ENCODE measurements at regions not wholly inside any gene's neighbourhood (a gene's known extent, or its start where the extent isn't known, plus 50 kb on each side); places are given as distances from the start of the nearest gene placed in this dataset.

GRCh38 chr13:92938486-92939020 lies 288.1 kb upstream of the GPC6 start:
- no peak for DNase-seq (ENCODE audit: low spot score)

- no peak for DNase-seq (ENCODE audit: low spot score)
Observed at GRCh38 chr13:92941167-92941566, 285.4 kb upstream of the GPC6 start.

- no peak for DNase-seq (ENCODE audit: low spot score)
Observed at GRCh38 chr13:92947770-92948434, 278.7 kb upstream of the GPC6 start.

GRCh38 chr13:92950771-92951170 lies 275.8 kb upstream of the GPC6 start:
- DNase-seq (ENCODE audit: low spot score) = no peak

GRCh38 chr13:92951273-92951890 lies 275.2 kb upstream of the GPC6 start:
- DNase-seq (ENCODE audit: low spot score) = no peak

- DNase-seq (ENCODE audit: low spot score) = peak; percentile 17
Observed at GRCh38 chr13:92952161-92952560, 274.4 kb upstream of the GPC6 start.

- no peak for DNase-seq (ENCODE audit: low spot score)
Observed at GRCh38 chr13:92954746-92955145, 271.9 kb upstream of the GPC6 start.

- DNase-seq (ENCODE audit: low spot score) = no peak
Observed at GRCh38 chr13:92959790-92960189, 266.8 kb upstream of the GPC6 start.

- no peak for DNase-seq (ENCODE audit: low spot score)
Observed at GRCh38 chr13:92963029-92963428, 263.6 kb upstream of the GPC6 start.

GRCh38 chr13:92966341-92966740 lies 260.3 kb upstream of the GPC6 start:
- no peak for DNase-seq (ENCODE audit: low spot score)

GRCh38 chr13:92966900-92967299 lies 259.7 kb upstream of the GPC6 start:
- no peak for DNase-seq (ENCODE audit: low spot score)

- peak; percentile 19 for DNase-seq (ENCODE audit: low spot score)
Observed at GRCh38 chr13:92967923-92968322, 258.7 kb upstream of the GPC6 start.

GRCh38 chr13:92972751-92973150 lies 253.9 kb upstream of the GPC6 start:
- DNase-seq (ENCODE audit: low spot score) = no peak

GRCh38 chr13:92974905-92975429 lies 251.6 kb upstream of the GPC6 start:
- no peak for DNase-seq (ENCODE audit: low spot score)

GRCh38 chr13:92976657-92977056 lies 249.9 kb upstream of the GPC6 start:
- DNase-seq (ENCODE audit: low spot score) = no peak

- DNase-seq (ENCODE audit: low spot score) = no peak
Observed at GRCh38 chr13:92984151-92984550, 242.5 kb upstream of the GPC6 start.

- no peak for DNase-seq (ENCODE audit: low spot score)
Observed at GRCh38 chr13:92989301-92989700, 237.3 kb upstream of the GPC6 start.

- no peak for DNase-seq (ENCODE audit: low spot score)
Observed at GRCh38 chr13:92991692-92992091, 234.9 kb upstream of the GPC6 start.

- DNase-seq (ENCODE audit: low spot score) = peak; percentile 23
Observed at GRCh38 chr13:92994056-92994455, 232.6 kb upstream of the GPC6 start.

GRCh38 chr13:93001866-93002461 lies 224.6 kb upstream of the GPC6 start:
- DNase-seq (ENCODE audit: low spot score) = no peak

- DNase-seq (ENCODE audit: low spot score) = no peak
Observed at GRCh38 chr13:93003531-93003930, 223.1 kb upstream of the GPC6 start.

GRCh38 chr13:93004919-93005318 lies 221.7 kb upstream of the GPC6 start:
- peak; percentile 6 for DNase-seq (ENCODE audit: low spot score)

- DNase-seq (ENCODE audit: low spot score) = no peak
Observed at GRCh38 chr13:93007928-93008327, 218.7 kb upstream of the GPC6 start.

Data from A172 (cell line).